Rectal smooth muscle tissue (tissue), 1 donor: ENCODE measurements at regions not wholly inside any gene's neighbourhood (a gene's known extent, or its start where the extent isn't known, plus 50 kb on each side); places are given as distances from the start of the nearest gene placed in this dataset.
"Not testable (repeated sequence)": the region's sequence is repeated elsewhere in the genome, so short reads cannot be mapped to it uniquely, and the experiment has no call there.

Experiments used
- H3K27ac ChIP-seq: one replicate; pipeline ENCODE4 v1.7.0; 2013; ENCODE audit warnings: low read depth, low read length, inconsistent platforms
- H3K27me3 ChIP-seq: one replicate; pipeline ENCODE4 v1.7.0; 2013; ENCODE audit warnings: low read length; ENCODE audit not compliant: control insufficient read depth, insufficient read depth
- H3K36me3 ChIP-seq: one replicate; pipeline ENCODE4 v1.7.0; 2013; ENCODE audit warnings: low read length; ENCODE audit not compliant: control insufficient read depth, insufficient read depth
- H3K4me1 ChIP-seq: one replicate; pipeline ENCODE4 v1.7.0; 2013; ENCODE audit warnings: low read length; ENCODE audit not compliant: control insufficient read depth, insufficient read depth
- H3K4me3 ChIP-seq: one replicate; pipeline ENCODE4 v1.7.0; 2013; ENCODE audit warnings: low read length
- H3K9ac ChIP-seq: one replicate; pipeline ENCODE4 v1.7.0; 2013; ENCODE audit warnings: low read length

GRCh38 chr17:52476638-52477313, 318.3 kb upstream of the CA10 start:
- no peaks in the 10 kb centered on the region for H3K27me3 ChIP-seq
- H3K27ac ChIP-seq, result no peak overlapping the region
- no peaks in the 10 kb centered on the region for H3K4me1 ChIP-seq
- no peaks in the 10 kb centered on the region for H3K36me3 ChIP-seq
- H3K4me3 ChIP-seq, result no peak overlapping the region
- no peak overlapping the region for H3K9ac ChIP-seq

- Histone ChIP-seq H3K27me3 (no peaks in the 10 kb centered on the region), H3K4me1 (no peaks in the 10 kb centered on the region), H3K27ac (no peak overlapping the region), H3K36me3 (no peaks in the 10 kb centered on the region), H3K4me3 (no peak overlapping the region), H3K9ac (no peak overlapping the region)
Measured at GRCh38 chr17:52470553-52470952, 312.0 kb upstream of the CA10 start.

DNA sequence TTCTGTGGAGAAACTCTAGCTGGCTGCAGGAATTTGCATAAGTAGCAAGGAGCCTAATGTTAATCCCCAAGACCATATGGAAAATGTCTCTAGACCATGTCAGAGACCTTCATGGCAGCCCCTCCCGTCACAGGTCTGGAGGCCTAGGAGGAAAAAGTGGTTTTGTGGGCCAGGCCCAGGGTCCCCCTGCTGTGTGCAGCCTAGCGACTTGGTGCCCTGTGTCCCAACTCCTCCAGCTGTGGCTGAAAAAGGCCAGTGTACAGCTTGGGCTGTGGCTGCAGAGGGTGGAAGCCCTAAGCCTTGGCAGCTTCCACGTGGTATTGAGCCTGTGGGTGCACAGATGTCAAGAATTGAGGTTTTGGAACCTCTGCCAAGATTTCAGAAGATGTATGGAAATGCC, 306.9 kb upstream of the CA10 start:
- no peaks in the 10 kb centered on the region for H3K36me3 ChIP-seq
- H3K27me3 ChIP-seq, result no peaks in the 10 kb centered on the region
- no peak overlapping the region for H3K9ac ChIP-seq
- no peak overlapping the region for H3K27ac ChIP-seq
- H3K4me3 ChIP-seq, result no peak overlapping the region
- H3K4me1 ChIP-seq, result no peaks in the 10 kb centered on the region

GRCh38 chr17:52451294-52451861, 292.9 kb upstream of the CA10 start:
- Histone ChIP-seq H3K4me3 (no peak overlapping the region), H3K27ac (no peak overlapping the region), H3K9ac (no peak overlapping the region), H3K4me1 (no peaks in the 10 kb centered on the region), H3K27me3 (no peaks in the 10 kb centered on the region), H3K36me3 (no peaks in the 10 kb centered on the region)

DNA sequence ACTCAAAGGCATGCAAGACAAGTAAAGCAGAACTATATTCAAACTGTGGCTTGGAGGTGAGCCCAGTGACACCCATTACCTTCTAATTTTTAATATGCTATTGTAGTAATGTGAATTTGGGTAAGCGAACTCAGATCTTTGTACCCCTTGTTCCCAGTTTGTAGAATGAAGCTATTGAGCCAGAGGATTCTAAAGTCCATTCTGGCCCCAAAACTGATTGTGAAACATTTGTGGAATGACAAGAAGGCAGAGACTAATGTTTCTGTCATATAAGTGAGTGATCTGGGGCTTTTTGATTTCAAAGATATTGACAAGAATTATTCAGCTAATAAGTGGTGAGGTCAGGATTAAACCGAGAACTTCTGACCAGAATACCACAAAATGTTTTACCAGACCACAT, 283.8 kb upstream of the CA10 start:
- Histone ChIP-seq H3K36me3 (no peaks in the 10 kb centered on the region), H3K27me3 (no peaks in the 10 kb centered on the region), H3K4me3 (no peak overlapping the region), H3K4me1 (no peaks in the 10 kb centered on the region), H3K27ac (no peak overlapping the region), H3K9ac (no peak overlapping the region)

GRCh38 chr17:52420555-52421078, 262.1 kb upstream of the CA10 start:
- H3K4me3 ChIP-seq, result no peak overlapping the region
- H3K36me3 ChIP-seq, result no peaks in the 10 kb centered on the region
- H3K27ac ChIP-seq, result no peak overlapping the region
- no peaks in the 10 kb centered on the region for H3K27me3 ChIP-seq
- H3K9ac ChIP-seq, result no peak overlapping the region
- H3K4me1 ChIP-seq, result no peaks in the 10 kb centered on the region

GRCh38 chr17:52419229-52419641, 260.7 kb upstream of the CA10 start:
- Histone ChIP-seq H3K27me3 (no peaks in the 10 kb centered on the region), H3K27ac (no peak overlapping the region), H3K36me3 (no peaks in the 10 kb centered on the region), H3K9ac (no peak overlapping the region), H3K4me3 (no peak overlapping the region), H3K4me1 (no peaks in the 10 kb centered on the region)

DNA sequence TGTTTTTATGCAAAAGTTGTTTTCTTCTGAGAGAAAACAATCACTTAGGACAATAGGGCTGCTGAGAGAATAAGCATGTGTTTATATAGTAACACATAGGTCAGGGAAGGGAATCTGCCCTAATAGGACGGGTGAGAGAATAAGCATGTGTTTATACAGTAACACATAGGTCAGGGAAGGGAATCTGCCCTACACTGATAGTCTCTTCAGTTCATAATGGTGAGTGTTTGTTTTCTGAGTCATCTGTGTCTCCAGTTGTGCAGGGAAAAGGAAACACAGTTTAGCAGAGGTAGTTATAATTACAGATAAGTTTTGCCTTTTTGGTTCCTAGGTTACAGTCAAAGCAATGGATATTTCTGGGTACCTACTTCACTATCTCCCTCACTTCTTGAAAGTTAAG, 252.3 kb upstream of the CA10 start:
- H3K27ac ChIP-seq, result no peak overlapping the region
- H3K4me1 ChIP-seq, result no peaks in the 10 kb centered on the region
- H3K9ac ChIP-seq, result no peak overlapping the region
- no peaks in the 10 kb centered on the region for H3K36me3 ChIP-seq
- no peaks in the 10 kb centered on the region for H3K27me3 ChIP-seq
- no peak overlapping the region for H3K4me3 ChIP-seq

DNA sequence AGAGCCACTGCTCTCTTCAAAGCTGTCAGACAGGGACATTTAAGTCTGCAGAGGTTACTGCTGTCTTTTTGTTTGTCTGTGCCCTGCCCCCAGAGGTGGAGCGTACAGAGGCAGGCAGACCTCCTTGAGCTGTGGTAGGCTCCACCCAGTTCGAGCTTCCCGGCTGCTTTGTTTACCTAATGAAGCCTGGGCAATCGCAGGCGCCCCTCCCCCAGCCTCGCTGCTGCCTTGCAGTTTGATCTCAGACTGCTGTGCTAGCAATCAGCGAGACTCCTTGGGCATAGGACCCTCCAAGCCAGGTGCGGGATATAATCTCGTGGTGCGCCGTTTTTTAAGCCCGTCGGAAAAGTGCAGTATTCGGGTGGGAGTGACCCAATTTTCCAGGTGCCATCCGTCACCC, 250.7 kb upstream of the CA10 start:
- not testable (repeated sequence) for H3K27me3 ChIP-seq, H3K27ac ChIP-seq, H3K36me3 ChIP-seq, H3K9ac ChIP-seq, H3K4me1 ChIP-seq, H3K4me3 ChIP-seq

DNA sequence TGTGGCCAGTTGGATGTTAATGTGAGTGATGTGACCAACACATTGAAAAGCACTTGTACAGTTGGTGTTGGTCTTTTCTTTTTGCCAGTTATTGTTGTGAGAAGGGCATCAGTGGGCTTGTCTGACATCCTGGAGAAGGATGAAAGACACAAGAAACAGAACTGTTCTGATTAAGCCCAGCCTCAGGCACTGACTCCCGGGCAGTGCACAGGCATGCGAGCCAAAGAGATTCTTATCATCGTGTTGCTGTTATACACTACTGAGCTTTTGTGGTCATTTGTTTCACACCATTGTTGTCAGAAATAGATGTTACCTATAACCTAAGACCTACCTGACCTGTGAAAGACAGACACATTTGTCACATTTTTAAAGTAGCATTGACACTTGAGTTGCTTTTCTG, 236.8 kb upstream of the CA10 start:
- no peak overlapping the region for H3K27ac ChIP-seq
- no peak overlapping the region for H3K9ac ChIP-seq
- H3K4me3 ChIP-seq, result no peak overlapping the region
- no peaks in the 10 kb centered on the region for H3K27me3 ChIP-seq
- H3K36me3 ChIP-seq, result no peaks in the 10 kb centered on the region
- H3K4me1 ChIP-seq, result no peaks in the 10 kb centered on the region

DNA sequence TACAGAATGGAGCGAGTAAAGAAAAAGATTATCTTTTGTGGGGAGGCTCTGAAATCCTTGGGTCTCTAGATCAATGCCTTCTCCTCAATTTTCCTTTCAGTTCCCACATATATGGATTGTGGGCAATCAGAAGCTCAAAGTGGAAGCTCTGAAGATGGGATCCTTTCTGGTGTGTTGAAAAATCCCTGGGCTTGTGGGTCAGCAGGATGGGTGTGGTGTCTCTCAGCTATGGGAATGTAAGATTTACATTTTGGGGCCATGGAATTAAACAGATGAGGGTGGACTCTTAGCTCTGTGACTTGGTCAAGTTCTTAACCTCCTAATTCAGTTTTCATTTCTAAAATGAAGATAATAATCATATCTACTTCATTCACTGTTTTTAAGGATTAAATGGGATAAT, 231.9 kb upstream of the CA10 start:
- no peaks in the 10 kb centered on the region for H3K36me3 ChIP-seq
- H3K27me3 ChIP-seq, result no peaks in the 10 kb centered on the region
- H3K4me3 ChIP-seq, result no peak overlapping the region
- no peaks in the 10 kb centered on the region for H3K4me1 ChIP-seq
- no peak overlapping the region for H3K9ac ChIP-seq
- H3K27ac ChIP-seq, result no peak overlapping the region

- Histone ChIP-seq H3K27me3 (no peaks in the 10 kb centered on the region), H3K36me3 (no peaks in the 10 kb centered on the region), H3K27ac (no peak overlapping the region), H3K4me1 (no peaks in the 10 kb centered on the region), H3K4me3 (peak overlapping the region; percentile 49), H3K9ac (no peak overlapping the region)
Measured at GRCh38 chr17:52389632-52390031, 231.1 kb upstream of the CA10 start.

- Histone ChIP-seq H3K4me3 (no peak overlapping the region), H3K36me3 (no peaks in the 10 kb centered on the region), H3K27ac (no peak overlapping the region), H3K9ac (no peak overlapping the region), H3K27me3 (no peaks in the 10 kb centered on the region), H3K4me1 (no peaks in the 10 kb centered on the region)
Measured at GRCh38 chr17:52388941-52389340, 230.4 kb upstream of the CA10 start.
